Panc1 (cell line): ENCODE measurements at regions not wholly inside any gene's neighbourhood (a gene's known extent, or its start where the extent isn't known, plus 50 kb on each side); places are given as distances from the start of the nearest gene placed in this dataset.

ENCODE experiments used
- ATAC-seq: fragments of 200-7000 bp; cut with Tn5 transposase; 2 replicates; pipeline ENCODE4 v1.9.1; 2020; ENCODE audit warnings: mild to moderate bottlenecking, moderate library complexity
- BruUV-seq: library from RNA; stranded (reverse); fragments of 400-500 nt; replicated peaks from 2 replicates; lab custom pipeline; 2021; lab: Mats Ljungman, UMichigan
- CTCF ChIA-PET: fragments of 300-600 bp; sonication (Branson Sonifier 250); formaldehyde crosslinking; loops from one replicate; lab custom pipeline; 2022; ENCODE audit warnings: antibody characterized with exemption; lab: Charles Lee
- POLR2A ChIA-PET: fragments of 300-600 bp; sonication (Branson Sonifier 250); formaldehyde crosslinking; loops from one replicate; lab custom pipeline; 2022; ENCODE audit warnings: antibody characterized with exemption; lab: Charles Lee
- DNase-seq: peaks from one replicate; pipeline ENCODE4 v3.0.0-alpha.2; 2010; ENCODE audit warnings: low read depth, low spot score
- H3K27ac ChIP-seq: 2 replicates; pipeline ENCODE4 v1.5.1; 2011; ENCODE audit warnings: mild to moderate bottlenecking, low read length, inconsistent platforms
- H3K27me3 ChIP-seq: fragments of 200-500 bp; sonication (Bioruptor generic); 2 replicates; pipeline ENCODE4 v1.6.0; 2014; ENCODE audit warnings: low read length, inconsistent platforms; ENCODE audit not compliant: control insufficient read depth, insufficient read depth
- H3K36me3 ChIP-seq: fragments of 200-500 bp; sonication (Bioruptor generic); 2 replicates; pipeline ENCODE4 v1.5.1; 2014; ENCODE audit warnings: inconsistent platforms, mild to moderate bottlenecking, low read length, moderate library complexity; ENCODE audit not compliant: control insufficient read depth, insufficient read depth
- H3K4me1 ChIP-seq: 2 replicates; pipeline ENCODE4 v1.5.1; 2011; ENCODE audit warnings: inconsistent platforms, mild to moderate bottlenecking, low read length, moderate library complexity; ENCODE audit not compliant: control insufficient read depth, insufficient read depth
- H3K4me3 ChIP-seq, 2 experiments: 2 replicates each; pipeline ENCODE4 v1.5.1; 2011 to 2012; ENCODE audit warnings: low read depth in 2 of 2, low read length in 2 of 2, mild to moderate bottlenecking in 2 of 2, inconsistent platforms in 1 of 2, moderate library complexity in 1 of 2
- H3K9me3 ChIP-seq: fragments of 200-500 bp; sonication (Bioruptor generic); 2 replicates; pipeline ENCODE4 v1.5.1; 2014; ENCODE audit warnings: low read depth, mild to moderate bottlenecking, inconsistent platforms, low read length, moderate library complexity; ENCODE audit not compliant: control insufficient read depth, insufficient read depth
- CTCF ChIP-seq: fragments of 450-650 bp; IDR thresholded peaks from 2 replicates; pipeline ENCODE4 v1.5.1; 2017; ENCODE audit warnings: mild to moderate bottlenecking
- POLR2AphosphoS5 ChIP-seq: IDR thresholded peaks from 2 replicates; pipeline ENCODE4 v1.6.1; 2012; ENCODE audit warnings: mild to moderate bottlenecking, low read depth, low read length, moderate library complexity
- REST ChIP-seq, 2 experiments: IDR thresholded peaks; 2 replicates each; pipeline ENCODE4 v1.6.1; 2011 to 2012; ENCODE audit warnings: low read depth in 2 of 2, control low read depth in 1 of 2, low read length in 1 of 2, mild to moderate bottlenecking in 1 of 2, moderate library complexity in 1 of 2; ENCODE audit not compliant: insufficient read depth in 1 of 2
- SIN3A ChIP-seq: IDR thresholded peaks from 2 replicates; pipeline ENCODE4 v1.6.1; 2012; ENCODE audit warnings: low read depth, mild to moderate bottlenecking, low read length, moderate library complexity, borderline replicate concordance; ENCODE audit not compliant: insufficient read depth
- TCF7L2 ChIP-seq: IDR thresholded peaks from 2 replicates; pipeline ENCODE4 v1.6.1; 2011; ENCODE audit warnings: mild to moderate bottlenecking, low read depth, low read length, inconsistent platforms
- in situ Hi-C: cut with HindIII; loops from 2 replicates; pipeline ENCODE4 v1.10.0; 2016; ENCODE audit warnings: low sequenced_read_pairs, low pct_unique_long_range_greater_than_20kb
- intact Hi-C: fragments of 100-400 bp; cut with micrococcal nuclease; formaldehyde crosslinking; loops from one replicate; pipeline ENCODE4 v1.10.0; 2022; ENCODE audit not compliant: unreplicated experiment

- ATAC-seq: no peak
Measured at GRCh38 chr7:12157517-12157916, 53.6 kb upstream of the TMEM106B start.

GRCh38 chr7:12158334-12159060, 52.6 kb upstream of the TMEM106B start:
- H3K4me1 ChIP-seq: peaks cover 20% of the 10 kb centered on the region; the same call in 1 of the 2 replicates
- ChIA-PET POLR2A (interaction anchor here (1.0 kb wide), 1 partner anchor 23 kb away, joined by 3 read pairs; no protein-coding TSS in a partner anchor), CTCF (no interaction called here)
- no peaks in the 10 kb centered on the region for H3K27me3 ChIP-seq
- peak; percentile 99 for ATAC-seq
- H3K36me3 ChIP-seq: no peaks in the 10 kb centered on the region
- intact Hi-C loops: no loop called here
- peak overlapping the region; percentile 3 to 22; a peak in 3 of 4 replicates for H3K4me3 ChIP-seq
- TF ChIP-seq SIN3A (no peak), TCF7L2 (peak; percentile 71; the same call in 1 of the 2 replicates), POLR2AphosphoS5 (peak; percentile 94), CTCF (peak; percentile 13; the same call in 1 of the 2 replicates), REST (IDR thresholded peaks at IDR 0.05; ENCODE audit: insufficient read depth in 1 of 2, low read depth in 2 of 2, low read length in 1 of 2) (no peak; a peak in 1 of 4 replicates)
- H3K9me3 ChIP-seq: peaks cover 42% of the 10 kb centered on the region; the same call in 1 of the 2 replicates
- in situ Hi-C loops: no loop called here
- H3K27ac ChIP-seq: peak overlapping the region; percentile 98
- TSS peak; percentile 99 for BruUV-seq
- DNase-seq: peak; percentile 76

More at GRCh38 chr7:12157517-12157916, 53.6 kb upstream of the TMEM106B start:
- POLR2A ChIA-PET: no interaction called here
- H3K27ac ChIP-seq: peak overlapping the region; percentile 98; the same call in 1 of the 2 replicates
- intact Hi-C loops: no loop called here
- H3K36me3 ChIP-seq: no peaks in the 10 kb centered on the region
- H3K27me3 ChIP-seq: no peaks in the 10 kb centered on the region
- no peak for DNase-seq
- H3K4me3 ChIP-seq: no peak overlapping the region
- in situ Hi-C loops: no loop called here
- H3K9me3 ChIP-seq: peaks cover 35% of the 10 kb centered on the region; the same call in 1 of the 2 replicates
- TF ChIP-seq TCF7L2 (no peak), POLR2AphosphoS5 (no peak), CTCF (no peak), SIN3A (no peak)
- no TSS peak for BruUV-seq
- CTCF ChIA-PET: no interaction called here
- H3K4me1 ChIP-seq: peaks cover 20% of the 10 kb centered on the region; the same call in 1 of the 2 replicates
